Upper lobe of right lung (tissue), 1 donor: ENCODE measurements at regions not wholly inside any gene's neighbourhood (a gene's known extent, or its start where the extent isn't known, plus 50 kb on each side); places are given as distances from the start of the nearest gene placed in this dataset.
A peak's percentile ranks its signal among the peaks of the same experiment; 100 is the strongest.
"Not testable (repeated sequence)": the region's sequence is repeated elsewhere in the genome, so short reads cannot be mapped to it uniquely, and the experiment has no call there.

ENCODE experiments used
- ATAC-seq: fragments of 200-7000 bp; cut with Tn5 transposase; one replicate; pipeline ENCODE4 v1.9.1; 2020; ENCODE audit warnings: mild to moderate bottlenecking, moderate library complexity
- DNase-seq: peaks from one replicate; pipeline ENCODE4 v3.0.0-alpha.2; 2020
- H3K27ac ChIP-seq: fragments of 200-600 bp; one replicate; pipeline ENCODE4 v1.8.0; 2022
- H3K27me3 ChIP-seq: fragments of 200-600 bp; one replicate; pipeline ENCODE4 v1.8.0; 2022; ENCODE audit warnings: mild to moderate bottlenecking
- H3K36me3 ChIP-seq: fragments of 200-600 bp; one replicate; pipeline ENCODE4 v1.8.0; 2022
- H3K4me1 ChIP-seq: fragments of 200-600 bp; one replicate; pipeline ENCODE4 v1.8.0; 2022
- H3K4me3 ChIP-seq: fragments of 200-600 bp; one replicate; pipeline ENCODE4 v1.8.0; 2022; ENCODE audit warnings: mild to moderate bottlenecking
- H3K9me3 ChIP-seq: fragments of 200-600 bp; one replicate; pipeline ENCODE4 v1.8.0; 2022
- CTCF ChIP-seq: fragments of 200-600 bp; IDR thresholded peaks from one replicate; pipeline ENCODE4 v1.8.0; 2022; ENCODE audit warnings: antibody characterized with exemption
- intact Hi-C: fragments of 100-400 bp; cut with DNase I; formaldehyde crosslinking; loops from one replicate; pipeline ENCODE4 v1.11.0; 2022
- donor health status: DM: no; HTN: yes; CAD: no; lungs with severe emphysema.

GRCh38 chr18:14978962-14979535 lies 231.1 kb downstream of the ANKRD30B start:
- peak; percentile 43 for ATAC-seq
- intact Hi-C loops = no loop called here
- Histone ChIP-seq H3K36me3 (no peaks in the 10 kb centered on the region), H3K27me3 (no peaks in the 10 kb centered on the region), H3K4me3 (no peak overlapping the region), H3K27ac (no peak overlapping the region), H3K9me3 (no peaks in the 10 kb centered on the region), H3K4me1 (no peaks in the 10 kb centered on the region)
- TF ChIP-seq CTCF = peak; percentile 43
- peak; percentile 65 for DNase-seq

- Histone ChIP-seq H3K27ac (no peak overlapping the region), H3K36me3 (no peaks in the 10 kb centered on the region), H3K4me3 (no peak overlapping the region), H3K4me1 (no peaks in the 10 kb centered on the region), H3K27me3 (no peaks in the 10 kb centered on the region), H3K9me3 (no peaks in the 10 kb centered on the region)
- DNase-seq (no peak), ATAC-seq (no peak)
- no peak for TF ChIP-seq CTCF
- intact Hi-C loops = no loop called here
Measured at GRCh38 chr18:14979875-14980274, 231.9 kb downstream of the ANKRD30B start.

- H3K27me3 ChIP-seq, H3K9me3 ChIP-seq, H3K4me1 ChIP-seq, H3K4me3 ChIP-seq, ATAC-seq, H3K36me3 ChIP-seq, intact Hi-C loops, H3K27ac ChIP-seq, DNase-seq: not testable (repeated sequence)
Measured at GRCh38 chr18:14984531-14984930, 236.6 kb downstream of the ANKRD30B start.

GRCh38 chr18:14985291-14986013 lies 237.5 kb downstream of the ANKRD30B start:
- intact Hi-C loops = not testable (repeated sequence)

GRCh38 chr18:14987377-14987776 lies 239.4 kb downstream of the ANKRD30B start:
- intact Hi-C loops, H3K4me3 ChIP-seq, H3K27me3 ChIP-seq, H3K36me3 ChIP-seq, DNase-seq, ATAC-seq, H3K4me1 ChIP-seq, H3K9me3 ChIP-seq, H3K27ac ChIP-seq: not testable (repeated sequence)

More at GRCh38 chr18:14985291-14986013, 237.5 kb downstream of the ANKRD30B start:
- H3K27me3 ChIP-seq, H3K36me3 ChIP-seq, H3K27ac ChIP-seq, ATAC-seq, H3K4me3 ChIP-seq, H3K9me3 ChIP-seq, H3K4me1 ChIP-seq: not testable (repeated sequence)
- DNase-seq = peak; percentile 55

GRCh38 chr18:14987960-14988710 lies 240.2 kb downstream of the ANKRD30B start:
- H3K4me1 ChIP-seq, DNase-seq, H3K36me3 ChIP-seq, H3K4me3 ChIP-seq, H3K9me3 ChIP-seq, intact Hi-C loops, H3K27ac ChIP-seq, H3K27me3 ChIP-seq: not testable (repeated sequence)
- peak; percentile 45 for ATAC-seq

- ATAC-seq, H3K9me3 ChIP-seq, H3K4me1 ChIP-seq, DNase-seq, H3K27me3 ChIP-seq, H3K36me3 ChIP-seq, H3K4me3 ChIP-seq, H3K27ac ChIP-seq, intact Hi-C loops: not testable (repeated sequence)
Measured at GRCh38 chr18:14989569-14989968, 241.6 kb downstream of the ANKRD30B start.

GRCh38 chr18:14991934-14992445 lies 244.0 kb downstream of the ANKRD30B start:
- ATAC-seq, H3K9me3 ChIP-seq, H3K4me1 ChIP-seq, H3K27ac ChIP-seq, DNase-seq, intact Hi-C loops, H3K36me3 ChIP-seq, H3K4me3 ChIP-seq, H3K27me3 ChIP-seq: not testable (repeated sequence)

- ATAC-seq, H3K27ac ChIP-seq, intact Hi-C loops, H3K4me1 ChIP-seq, H3K4me3 ChIP-seq, DNase-seq, H3K27me3 ChIP-seq, H3K9me3 ChIP-seq, H3K36me3 ChIP-seq: not testable (repeated sequence)
Measured at GRCh38 chr18:14992758-14993157, 244.8 kb downstream of the ANKRD30B start.

- ATAC-seq, H3K36me3 ChIP-seq, intact Hi-C loops, H3K4me1 ChIP-seq, H3K27me3 ChIP-seq, DNase-seq, H3K9me3 ChIP-seq, H3K4me3 ChIP-seq, H3K27ac ChIP-seq: not testable (repeated sequence)
Measured at GRCh38 chr18:14995023-14995422, 247.1 kb downstream of the ANKRD30B start.
